GM12878 (cell line): ENCODE measurements at regions not wholly inside any gene's neighbourhood (a gene's known extent, or its start where the extent isn't known, plus 50 kb on each side); places are given as distances from the start of the nearest gene placed in this dataset.

Source experiments
- ATAC-seq: fragments of 200-7000 bp; cut with Tn5 transposase; 3 replicates; pipeline ENCODE4 v1.9.1; 2020; ENCODE audit warnings: mild to moderate bottlenecking, moderate library complexity
- BruUV-seq: library from RNA; stranded (reverse); fragments of 400-500 nt; replicated peaks from 2 replicates; lab custom pipeline; 2021; lab: Mats Ljungman, UMichigan
- CTCF ChIA-PET: fragments of 300-600 bp; sonication (Branson Sonifier 250); formaldehyde crosslinking; extraction: SDS; loops from one replicate; lab custom pipeline; 2021; ENCODE audit warnings: inconsistent platforms; lab: Yijun Ruan, JAX
- POLR2A ChIA-PET: fragments of 350-600 bp; formaldehyde crosslinking; extraction: SDS; loops from one replicate; lab custom pipeline; 2021; ENCODE audit warnings: inconsistent platforms; lab: Charles Lee
- RAD21 ChIA-PET: fragments of 300-600 bp; sonication (Branson Sonifier 250); formaldehyde crosslinking; loops from one replicate; lab custom pipeline; 2023; ENCODE audit warnings: antibody characterized with exemption; ENCODE audit not compliant: unreplicated experiment; lab: Charles Lee
- SMC1A ChIA-PET: fragments of 300-600 bp; sonication (Branson Sonifier 250); formaldehyde crosslinking; loops from one replicate; lab custom pipeline; 2023; ENCODE audit not compliant: unreplicated experiment, uncharacterized antibody; lab: Charles Lee
- DNase-seq: peaks from one replicate; pipeline ENCODE4 v3.0.0-alpha.2; 2011; ENCODE audit warnings: low read depth, low spot score
- FAIRE-seq: peaks from 3 replicates; lab custom pipeline; 2011; peaks lifted over from hg19 to GRCh38; lab: Jason Lieb, UNC
- H2AFZ ChIP-seq: 2 replicates; pipeline ENCODE4 v1.6.0; 2011; ENCODE audit warnings: low read depth, low read length, control low read depth; ENCODE audit not compliant: control insufficient read depth
- H3K27ac ChIP-seq: 2 replicates; pipeline ENCODE4 v1.5.1; 2011; ENCODE audit warnings: control low read depth; ENCODE audit not compliant: control insufficient read depth, insufficient read depth
- H3K27me3 ChIP-seq, 2 experiments: replicated peaks in 1 of 2; 2 replicates each; pipeline versions ENCODE4 v1.6.0 to v1.6.1; 2011; ENCODE audit warnings: low read length in 1 of 2; ENCODE audit not compliant: control insufficient read depth in 2 of 2, insufficient read depth in 2 of 2
- H3K36me3 ChIP-seq, 2 experiments: 2 replicates each; pipeline ENCODE4 v1.5.1; 2011; ENCODE audit warnings: low read length in 1 of 2; ENCODE audit not compliant: control insufficient read depth in 2 of 2, insufficient read depth in 2 of 2
- H3K4me1 ChIP-seq: 2 replicates; pipeline ENCODE4 v1.6.1; 2011; ENCODE audit warnings: mild to moderate bottlenecking, low read length, moderate library complexity, mixed read lengths; ENCODE audit not compliant: control insufficient read depth, insufficient read depth
- H3K4me2 ChIP-seq: 2 replicates; pipeline ENCODE4 v1.6.0; 2011; ENCODE audit warnings: control low read depth; ENCODE audit not compliant: control insufficient read depth, insufficient read depth
- H3K4me3 ChIP-seq: fragments of 200-600 bp; sonication (generic); 2 replicates; pipeline ENCODE4 v1.5.1; 2016
- H3K79me2 ChIP-seq: 2 replicates; pipeline ENCODE4 v1.6.0; 2011; ENCODE audit warnings: low read length; ENCODE audit not compliant: control insufficient read depth, insufficient read depth
- H3K9ac ChIP-seq: 2 replicates; pipeline ENCODE4 v1.8.0; 2011; ENCODE audit warnings: low read length, control low read depth, mixed read lengths; ENCODE audit not compliant: control insufficient read depth, insufficient read depth
- H3K9me3 ChIP-seq: replicated peaks from 3 replicates; pipeline ENCODE4 v1.5.1; 2011; ENCODE audit warnings: mild to moderate bottlenecking, low read length; ENCODE audit not compliant: control insufficient read depth, insufficient read depth
- H4K20me1 ChIP-seq: 2 replicates; pipeline ENCODE4 v1.6.0; 2011; ENCODE audit not compliant: control insufficient read depth, insufficient read depth
- CBX3 ChIP-seq: fragments of 200-600 bp; sonication (generic); IDR thresholded peaks from 2 replicates; pipeline ENCODE4 v1.6.1; 2016; ENCODE audit warnings: low read depth, borderline replicate concordance
- CHD4 ChIP-seq: fragments of 200-600 bp; sonication (generic); IDR thresholded peaks from 2 replicates; pipeline ENCODE4 v1.6.1; 2016; ENCODE audit warnings: mild to moderate bottlenecking
- HDAC6 ChIP-seq: fragments of 200-600 bp; sonication (generic); IDR thresholded peaks from one replicate; pipeline ENCODE4 v1.8.0; 2017; ENCODE audit warnings: antibody characterized with exemption; ENCODE audit not compliant: unreplicated experiment
- KLF5 ChIP-seq: fragments of 450-650 bp; IDR thresholded peaks from 2 replicates; pipeline ENCODE4 v1.6.1; 2014; ENCODE audit warnings: mild to moderate bottlenecking; ENCODE audit not compliant: partially characterized antibody
- MTA2 ChIP-seq: fragments of 450-650 bp; IDR thresholded peaks from 2 replicates; pipeline ENCODE4 v1.6.1; 2016; ENCODE audit warnings: low read depth, mild to moderate bottlenecking, moderate library complexity
- MXI1 ChIP-seq: fragments of 150-350 bp; IDR thresholded peaks from 2 replicates; pipeline ENCODE4 v1.6.1; 2011; ENCODE audit warnings: low read depth, mild to moderate bottlenecking, inconsistent platforms, low read length, improper control_type of control experiment
- NBN ChIP-seq: fragments of 450-650 bp; IDR thresholded peaks from 2 replicates; pipeline ENCODE4 v1.6.1; 2016
- POLR2AphosphoS5 ChIP-seq: IDR thresholded peaks from 2 replicates; pipeline ENCODE4 v1.6.1; 2011; ENCODE audit warnings: mild to moderate bottlenecking, low read length, inconsistent platforms
- RB1 ChIP-seq: fragments of 450-650 bp; formaldehyde crosslinking; IDR thresholded peaks from 2 replicates; pipeline ENCODE4 v1.6.1; 2017; ENCODE audit warnings: mild to moderate bottlenecking, borderline replicate concordance
- SPI1 ChIP-seq: IDR thresholded peaks from 2 replicates; pipeline ENCODE4 v1.6.1; 2011; ENCODE audit warnings: low read depth, mild to moderate bottlenecking, low read length, moderate library complexity, borderline replicate concordance; ENCODE audit not compliant: insufficient read depth
- SREBF1 ChIP-seq: IDR thresholded peaks from 2 replicates; pipeline ENCODE4 v1.6.1; 2012; ENCODE audit warnings: mild to moderate bottlenecking, low read length
- SUZ12 ChIP-seq: fragments of 200-600 bp; sonication (generic); IDR thresholded peaks from one replicate; pipeline ENCODE4 v1.6.1; 2018; ENCODE audit warnings: antibody characterized with exemption, mild to moderate bottlenecking; ENCODE audit not compliant: unreplicated experiment
- TCF12 ChIP-seq: IDR thresholded peaks from 2 replicates; pipeline ENCODE4 v1.6.1; 2011; ENCODE audit warnings: low read depth, mild to moderate bottlenecking, low read length
- ZBED1 ChIP-seq: IDR thresholded peaks from 2 replicates; pipeline ENCODE4 v1.6.1; 2016; ENCODE audit warnings: borderline replicate concordance
- WGBS: methylation state at CpG from one replicate; pipeline ENCODE4 v1.1.6; 2016; ENCODE audit warnings: low lambda C conversion rate; ENCODE audit not compliant: insufficient replicate concordance, insufficient coverage; ENCODE audit errors: missing lambda C conversion rate; 5-methylcytosine and 5-hydroxymethylcytosine counted together
- in situ Hi-C: fragments of 300-500 bp; cut with MboI; formaldehyde crosslinking; loops from 9 replicates; pipeline ENCODE4 v1.14.3; 2018; ENCODE audit warnings: mixed read lengths
- intact Hi-C: fragments of 100-400 bp; cut with micrococcal nuclease; formaldehyde crosslinking; loops from one replicate; pipeline ENCODE4 v1.14.2; 2022; ENCODE audit not compliant: unreplicated experiment
- TF ChIP-seq, protein P1 (sequence below): fragments of 450-650 bp; IDR thresholded peaks from 2 replicates; pipeline ENCODE4 v1.6.1; 2017; ENCODE audit warnings: mild to moderate bottlenecking, moderate library complexity
- TF ChIP-seq, protein P2 (sequence below): fragments of 450-650 bp; IDR thresholded peaks from 2 replicates; pipeline ENCODE4 v1.6.1; 2014; ENCODE audit warnings: mild to moderate bottlenecking
- TF ChIP-seq, protein P3 (sequence below), 3 experiments: IDR thresholded peaks in 2 of 3; conservative IDR thresholded peaks in 1 of 3; 2 replicates each; pipeline ENCODE4 v1.5.1; 2011; ENCODE audit warnings: low read depth in 3 of 3, low read length in 3 of 3, mild to moderate bottlenecking in 3 of 3, control low read depth in 2 of 3, moderate library complexity in 2 of 3, inconsistent platforms in 1 of 3, mixed read lengths in 1 of 3; ENCODE audit not compliant: control insufficient read depth in 2 of 3, insufficient read depth in 1 of 3; ENCODE audit errors: extremely low read depth in 1 of 3

GRCh38 chr7:142539901-142540300 is 209.4 kb upstream of the PRSS1 start:
- ChIA-PET SMC1A (no interaction called here), POLR2A (no interaction called here), CTCF (interaction anchor here (0.9 to 1.2 kb wide), 3 partner anchors 15 to 45 kb away, joined by 3 to 6 read pairs (median 3); no protein-coding TSS in a partner anchor), RAD21 (interaction anchor here (0.6 to 1.7 kb wide), 2 partner anchors 18 to 47 kb away, joined by 3 to 5 read pairs; no protein-coding TSS in a partner anchor)
- 0% methylated on average over 1 of the region's 1 CpG for WGBS
- Histone ChIP-seq H3K9me3 (no peaks in the 10 kb centered on the region), H3K4me2 (no peak overlapping the region), H3K4me3 (no peak overlapping the region), H4K20me1 (no peaks in the 10 kb centered on the region), H3K9ac (no peak overlapping the region), H3K27me3 (no peaks in the 10 kb centered on the region; a peak in 1 of 4 replicates), H2AFZ (no peak overlapping the region), H3K27ac (no peak overlapping the region), H3K36me3 (no peaks in the 10 kb centered on the region), H3K79me2 (no peaks in the 10 kb centered on the region), H3K4me1 (no peaks in the 10 kb centered on the region)
- no TSS peak for BruUV-seq
- FAIRE-seq, result no peak
- ATAC-seq, result no peak
- TF ChIP-seq SREBF1, result no peak
- TF ChIP-seq, protein P1, sequence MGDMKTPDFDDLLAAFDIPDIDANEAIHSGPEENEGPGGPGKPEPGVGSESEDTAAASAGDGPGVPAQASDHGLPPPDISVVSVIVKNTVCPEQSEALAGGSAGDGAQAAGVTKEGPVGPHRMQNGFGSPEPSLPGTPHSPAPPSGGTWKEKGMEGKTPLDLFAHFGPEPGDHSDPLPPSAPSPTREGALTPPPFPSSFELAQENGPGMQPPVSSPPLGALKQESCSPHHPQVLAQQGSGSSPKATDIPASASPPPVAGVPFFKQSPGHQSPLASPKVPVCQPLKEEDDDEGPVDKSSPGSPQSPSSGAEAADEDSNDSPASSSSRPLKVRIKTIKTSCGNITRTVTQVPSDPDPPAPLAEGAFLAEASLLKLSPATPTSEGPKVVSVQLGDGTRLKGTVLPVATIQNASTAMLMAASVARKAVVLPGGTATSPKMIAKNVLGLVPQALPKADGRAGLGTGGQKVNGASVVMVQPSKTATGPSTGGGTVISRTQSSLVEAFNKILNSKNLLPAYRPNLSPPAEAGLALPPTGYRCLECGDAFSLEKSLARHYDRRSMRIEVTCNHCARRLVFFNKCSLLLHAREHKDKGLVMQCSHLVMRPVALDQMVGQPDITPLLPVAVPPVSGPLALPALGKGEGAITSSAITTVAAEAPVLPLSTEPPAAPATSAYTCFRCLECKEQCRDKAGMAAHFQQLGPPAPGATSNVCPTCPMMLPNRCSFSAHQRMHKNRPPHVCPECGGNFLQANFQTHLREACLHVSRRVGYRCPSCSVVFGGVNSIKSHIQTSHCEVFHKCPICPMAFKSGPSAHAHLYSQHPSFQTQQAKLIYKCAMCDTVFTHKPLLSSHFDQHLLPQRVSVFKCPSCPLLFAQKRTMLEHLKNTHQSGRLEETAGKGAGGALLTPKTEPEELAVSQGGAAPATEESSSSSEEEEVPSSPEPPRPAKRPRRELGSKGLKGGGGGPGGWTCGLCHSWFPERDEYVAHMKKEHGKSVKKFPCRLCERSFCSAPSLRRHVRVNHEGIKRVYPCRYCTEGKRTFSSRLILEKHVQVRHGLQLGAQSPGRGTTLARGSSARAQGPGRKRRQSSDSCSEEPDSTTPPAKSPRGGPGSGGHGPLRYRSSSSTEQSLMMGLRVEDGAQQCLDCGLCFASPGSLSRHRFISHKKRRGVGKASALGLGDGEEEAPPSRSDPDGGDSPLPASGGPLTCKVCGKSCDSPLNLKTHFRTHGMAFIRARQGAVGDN, result no peak
- no peak for TF ChIP-seq KLF5
- no peak for TF ChIP-seq RB1
- TF ChIP-seq, protein P2, sequence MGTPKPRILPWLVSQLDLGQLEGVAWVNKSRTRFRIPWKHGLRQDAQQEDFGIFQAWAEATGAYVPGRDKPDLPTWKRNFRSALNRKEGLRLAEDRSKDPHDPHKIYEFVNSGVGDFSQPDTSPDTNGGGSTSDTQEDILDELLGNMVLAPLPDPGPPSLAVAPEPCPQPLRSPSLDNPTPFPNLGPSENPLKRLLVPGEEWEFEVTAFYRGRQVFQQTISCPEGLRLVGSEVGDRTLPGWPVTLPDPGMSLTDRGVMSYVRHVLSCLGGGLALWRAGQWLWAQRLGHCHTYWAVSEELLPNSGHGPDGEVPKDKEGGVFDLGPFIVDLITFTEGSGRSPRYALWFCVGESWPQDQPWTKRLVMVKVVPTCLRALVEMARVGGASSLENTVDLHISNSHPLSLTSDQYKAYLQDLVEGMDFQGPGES, result no peak
- no peak for TF ChIP-seq MXI1
- TF ChIP-seq, protein P3, sequence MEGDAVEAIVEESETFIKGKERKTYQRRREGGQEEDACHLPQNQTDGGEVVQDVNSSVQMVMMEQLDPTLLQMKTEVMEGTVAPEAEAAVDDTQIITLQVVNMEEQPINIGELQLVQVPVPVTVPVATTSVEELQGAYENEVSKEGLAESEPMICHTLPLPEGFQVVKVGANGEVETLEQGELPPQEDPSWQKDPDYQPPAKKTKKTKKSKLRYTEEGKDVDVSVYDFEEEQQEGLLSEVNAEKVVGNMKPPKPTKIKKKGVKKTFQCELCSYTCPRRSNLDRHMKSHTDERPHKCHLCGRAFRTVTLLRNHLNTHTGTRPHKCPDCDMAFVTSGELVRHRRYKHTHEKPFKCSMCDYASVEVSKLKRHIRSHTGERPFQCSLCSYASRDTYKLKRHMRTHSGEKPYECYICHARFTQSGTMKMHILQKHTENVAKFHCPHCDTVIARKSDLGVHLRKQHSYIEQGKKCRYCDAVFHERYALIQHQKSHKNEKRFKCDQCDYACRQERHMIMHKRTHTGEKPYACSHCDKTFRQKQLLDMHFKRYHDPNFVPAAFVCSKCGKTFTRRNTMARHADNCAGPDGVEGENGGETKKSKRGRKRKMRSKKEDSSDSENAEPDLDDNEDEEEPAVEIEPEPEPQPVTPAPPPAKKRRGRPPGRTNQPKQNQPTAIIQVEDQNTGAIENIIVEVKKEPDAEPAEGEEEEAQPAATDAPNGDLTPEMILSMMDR (IDR thresholded peaks at IDR 0.05 in 2 of 3, conservative IDR thresholded peaks at IDR 0.05 in 1 of 3; ENCODE audit: control insufficient read depth in 2 of 3, extremely low read depth in 1 of 3, insufficient read depth in 1 of 3, low read depth in 3 of 3, low read length in 3 of 3), result no peak
- TF ChIP-seq TCF12, result no peak
- TF ChIP-seq NBN, result no peak
- no peak for TF ChIP-seq SUZ12
- no peak for TF ChIP-seq SPI1
- TF ChIP-seq CHD4, result no peak
- TF ChIP-seq HDAC6, result no peak
- no peak for TF ChIP-seq POLR2AphosphoS5
- no peak for TF ChIP-seq MTA2
- TF ChIP-seq ZBED1, result no peak
- no peak for TF ChIP-seq CBX3
- DNase-seq, result no peak
- in situ Hi-C loops, result no loop called here
- intact Hi-C loops, result loop anchor here (10.0 kb wide), 1 partner anchor 245 kb away; no protein-coding TSS in a partner anchor
